ENCODE measurements at regions not wholly inside any gene's neighbourhood (a gene's known extent, or its start where the extent isn't known, plus 50 kb on each side); places are given as distances from the start of the nearest gene placed in this dataset.
"Not testable (repeated sequence)": the region's sequence is repeated elsewhere in the genome, so short reads cannot be mapped to it uniquely, and the experiment has no call there.

DNA sequence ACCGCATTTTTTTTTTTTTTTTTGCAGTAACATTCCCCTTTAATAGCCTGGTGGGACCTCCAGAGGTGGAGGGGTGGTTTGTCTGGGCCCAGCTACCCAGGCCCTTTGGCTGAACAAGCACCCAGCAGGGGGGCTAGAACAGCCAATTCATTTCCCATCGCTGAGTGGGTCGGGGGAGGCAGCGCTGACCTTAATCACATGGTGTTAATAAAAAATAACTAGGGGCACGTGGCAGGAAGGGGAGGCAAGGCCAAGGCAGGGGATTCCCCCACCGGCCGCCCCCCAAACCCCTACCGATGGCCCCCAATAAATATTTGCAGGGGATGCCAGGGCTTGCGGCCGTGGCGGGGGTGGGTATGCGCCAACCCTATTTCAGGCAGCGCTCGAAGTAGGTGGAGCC lies 1709.9 kb downstream of the TP53TG3F start:
- FAIRE-seq; DNase-seq (ENCODE audit: low spot score in 2 of 2): not testable (repeated sequence)

DNA sequence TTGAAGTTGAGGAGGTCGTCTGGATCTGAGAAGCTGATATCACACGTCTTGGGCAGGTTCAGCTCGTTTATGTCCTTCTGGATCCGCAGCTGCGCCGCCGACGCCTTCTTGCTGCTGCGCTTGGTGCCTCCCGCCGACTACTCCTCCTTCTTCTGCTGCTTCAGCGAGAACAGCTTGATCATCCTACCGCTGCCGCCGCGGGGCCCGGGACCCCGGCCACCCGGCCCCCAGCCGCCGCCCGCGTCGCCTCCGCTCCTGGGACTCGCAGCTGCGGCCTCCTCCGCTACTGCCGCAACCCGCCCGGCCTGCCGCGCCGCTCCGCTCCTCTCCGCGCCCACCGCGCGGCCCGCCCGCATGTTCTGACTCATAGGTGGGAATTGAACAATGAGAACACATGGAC lies 1710.6 kb downstream of the TP53TG3F start:
- not testable (repeated sequence) for DNase-seq (ENCODE audit: low spot score in 2 of 2); FAIRE-seq

DNA sequence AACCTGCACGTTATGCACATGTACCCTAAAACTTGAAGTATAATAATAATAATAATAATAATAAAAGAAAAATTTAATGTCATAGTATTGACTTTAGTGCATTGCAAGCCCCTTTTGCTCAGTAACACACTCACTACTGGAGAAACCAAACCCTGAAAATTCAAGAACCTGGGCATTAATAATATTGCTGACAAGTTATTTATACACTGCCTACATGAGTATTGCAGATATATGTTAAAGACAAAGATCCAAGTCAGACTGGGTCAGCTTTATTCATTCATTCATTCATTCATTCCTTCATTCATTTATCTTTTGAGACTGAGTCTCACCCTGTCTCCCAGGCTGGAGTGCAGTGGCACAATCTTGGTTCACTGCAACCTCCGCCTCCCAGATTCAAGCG lies 1711.2 kb downstream of the TP53TG3F start:
- FAIRE-seq (no peak), DNase-seq (ENCODE audit: low spot score in 2 of 2) (no peak)

DNA sequence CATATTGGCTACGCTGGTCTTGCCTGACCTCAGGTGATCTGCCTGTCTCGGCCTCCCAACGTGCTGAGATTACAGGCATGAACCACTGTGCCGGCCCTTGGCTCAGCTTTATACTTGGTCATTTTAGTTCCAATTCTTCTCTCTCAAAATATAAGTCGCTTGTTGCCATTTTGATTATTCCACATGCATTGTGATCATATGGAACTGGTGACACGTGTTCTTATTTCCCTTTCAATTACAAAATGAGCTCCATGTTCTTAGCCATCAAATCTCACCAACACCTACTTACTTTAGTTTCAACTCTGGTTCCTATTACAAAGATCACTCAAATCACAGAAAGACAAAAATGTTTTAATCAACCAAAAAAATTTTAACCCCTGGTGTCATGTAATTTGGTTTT lies 1711.7 kb downstream of the TP53TG3F start:
- FAIRE-seq (no peak), DNase-seq (ENCODE audit: low spot score in 2 of 2) (no peak)

DNA sequence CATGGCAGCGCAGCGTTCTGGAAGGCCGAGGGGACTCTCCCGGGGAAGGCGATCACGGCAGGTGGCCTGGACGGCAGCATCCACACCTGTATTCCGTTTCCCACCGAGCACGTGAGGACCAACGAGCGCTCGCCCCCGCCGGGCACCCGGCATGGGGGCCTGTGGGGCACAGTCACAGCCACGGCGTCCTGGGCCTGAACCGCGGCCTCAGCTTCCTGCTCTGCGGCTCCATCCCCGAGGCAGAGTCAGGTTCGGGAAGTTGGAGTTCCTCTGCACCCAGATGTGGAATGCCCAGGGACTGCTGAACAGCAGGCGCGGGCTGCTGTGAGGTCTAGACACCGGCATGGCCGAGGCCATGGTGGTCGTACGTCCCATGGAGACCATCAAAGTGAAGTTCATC lies 1713.9 kb downstream of the TP53TG3F start:
- FAIRE-seq: no peak

DNA sequence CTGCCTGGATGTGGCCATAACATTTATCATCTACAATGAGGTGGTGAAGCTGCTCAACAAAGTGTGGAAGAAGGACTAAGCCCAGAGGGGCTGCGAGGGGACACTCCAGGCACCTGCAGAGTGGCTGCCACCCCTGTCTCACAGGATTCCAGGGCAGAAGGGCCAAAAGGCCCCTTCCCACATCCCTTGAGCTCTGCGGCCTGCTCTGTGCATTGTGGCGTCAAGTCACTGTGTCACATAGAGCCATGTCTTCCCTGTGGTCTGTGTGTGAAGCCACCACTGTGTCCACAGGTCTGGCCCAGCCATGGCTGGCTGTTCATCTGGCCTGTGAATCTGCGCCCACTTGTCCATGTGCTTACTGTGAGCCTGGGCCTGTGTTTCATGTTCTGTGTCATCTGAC lies 1714.6 kb downstream of the TP53TG3F start:
- DNase-seq (ENCODE audit: low spot score in 2 of 2): no peak
- FAIRE-seq: no peak

More for the DNA sequence above, 1713.9 kb downstream of the TP53TG3F start:
- no peak for DNase-seq (ENCODE audit: low spot score in 2 of 2)

DNA sequence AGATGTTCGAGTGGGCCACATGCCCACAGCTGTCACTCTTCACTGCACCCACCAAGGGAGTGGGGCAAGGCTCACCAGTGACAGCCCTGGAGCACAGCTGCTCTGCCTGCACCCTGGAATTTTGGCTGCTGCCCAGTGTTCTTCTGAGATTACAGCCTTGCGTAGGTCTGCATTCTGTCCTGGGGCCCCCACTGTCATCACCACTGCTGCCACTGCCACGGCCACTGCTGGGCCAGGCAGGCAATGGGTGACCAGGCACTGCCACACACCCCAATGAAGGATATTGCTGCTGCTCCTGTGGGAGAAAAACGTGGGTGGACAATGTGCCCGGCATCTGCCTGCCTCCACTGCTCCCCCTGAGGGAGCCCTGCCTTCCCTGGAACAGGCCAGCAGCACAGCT lies 1717.0 kb downstream of the TP53TG3F start:
- DNase-seq (ENCODE audit: low spot score in 2 of 2): no peak
- no peak for FAIRE-seq

DNA sequence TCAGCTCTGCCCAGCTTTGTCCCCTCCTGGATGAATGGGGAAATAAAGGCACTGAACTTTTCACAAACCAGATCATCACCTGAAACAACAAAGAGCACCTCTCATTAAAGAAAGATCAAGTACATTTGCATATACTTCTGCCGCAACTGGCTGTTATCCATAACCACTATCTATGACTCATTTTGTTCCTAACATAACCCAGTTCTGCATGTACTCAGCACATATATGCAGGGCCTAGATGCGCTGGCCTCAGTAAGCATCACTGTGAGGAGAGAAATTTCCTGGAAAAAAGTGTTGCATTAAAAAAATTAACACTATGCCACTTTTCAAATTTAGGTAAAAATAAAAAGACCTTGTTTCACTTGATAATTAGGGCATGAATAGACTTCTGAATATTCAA lies 1718.4 kb downstream of the TP53TG3F start:
- no peak for FAIRE-seq
- no peak for DNase-seq (ENCODE audit: low spot score in 2 of 2)

DNA sequence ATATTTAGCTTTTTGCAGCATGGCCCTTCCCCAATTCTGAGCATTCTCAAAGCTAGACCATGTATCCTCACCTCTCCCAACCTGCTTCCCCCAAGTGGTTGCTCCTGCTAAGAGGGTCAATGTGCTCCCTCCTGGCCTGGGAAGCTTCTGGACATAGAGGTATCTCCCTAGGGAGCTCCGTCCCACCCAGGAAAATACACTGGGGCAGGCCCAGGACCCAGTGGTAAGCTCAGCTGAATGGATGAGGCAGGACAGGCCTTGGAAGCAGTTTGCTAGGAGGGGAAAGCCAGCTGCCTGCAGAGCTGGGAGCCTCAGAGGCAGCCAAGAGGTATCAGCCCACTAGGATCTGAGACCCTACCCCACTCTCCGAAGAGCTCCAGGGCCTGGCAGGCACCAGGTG lies 1721.6 kb downstream of the TP53TG3F start:
- FAIRE-seq (no peak), DNase-seq (ENCODE audit: low spot score in 2 of 2) (no peak)

DNA sequence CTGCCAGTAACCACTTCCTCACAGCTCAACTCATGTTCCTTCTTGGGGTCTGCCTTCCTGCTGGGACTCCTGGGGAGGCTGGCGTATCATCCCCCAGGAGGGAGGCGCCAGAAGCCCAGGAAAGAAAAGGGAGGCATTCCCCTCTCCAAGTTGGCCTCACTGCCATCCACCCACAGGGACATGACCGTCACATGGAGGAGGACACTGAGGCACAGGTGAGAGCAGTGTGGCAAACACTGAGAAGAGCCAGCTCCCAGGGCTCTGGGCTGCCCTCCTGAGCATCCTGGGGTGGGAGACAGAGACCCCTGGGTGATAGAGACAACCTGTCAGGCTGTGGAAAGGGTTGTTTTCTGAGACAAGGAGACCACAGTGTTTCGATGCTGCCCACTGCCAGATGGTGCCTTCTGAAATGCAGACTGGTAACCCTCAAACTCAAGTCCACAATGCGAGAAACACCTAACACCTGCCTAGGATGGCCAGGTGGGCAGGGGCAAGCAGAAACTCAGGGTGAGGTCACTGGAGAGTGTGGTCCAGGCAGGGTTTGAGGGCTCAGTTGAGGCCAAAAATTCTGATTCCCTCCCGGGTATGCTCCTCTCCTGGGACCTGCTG lies 1722.1 kb downstream of the TP53TG3F start:
- FAIRE-seq (no peak), DNase-seq (ENCODE audit: low spot score in 2 of 2) (no peak)

DNA sequence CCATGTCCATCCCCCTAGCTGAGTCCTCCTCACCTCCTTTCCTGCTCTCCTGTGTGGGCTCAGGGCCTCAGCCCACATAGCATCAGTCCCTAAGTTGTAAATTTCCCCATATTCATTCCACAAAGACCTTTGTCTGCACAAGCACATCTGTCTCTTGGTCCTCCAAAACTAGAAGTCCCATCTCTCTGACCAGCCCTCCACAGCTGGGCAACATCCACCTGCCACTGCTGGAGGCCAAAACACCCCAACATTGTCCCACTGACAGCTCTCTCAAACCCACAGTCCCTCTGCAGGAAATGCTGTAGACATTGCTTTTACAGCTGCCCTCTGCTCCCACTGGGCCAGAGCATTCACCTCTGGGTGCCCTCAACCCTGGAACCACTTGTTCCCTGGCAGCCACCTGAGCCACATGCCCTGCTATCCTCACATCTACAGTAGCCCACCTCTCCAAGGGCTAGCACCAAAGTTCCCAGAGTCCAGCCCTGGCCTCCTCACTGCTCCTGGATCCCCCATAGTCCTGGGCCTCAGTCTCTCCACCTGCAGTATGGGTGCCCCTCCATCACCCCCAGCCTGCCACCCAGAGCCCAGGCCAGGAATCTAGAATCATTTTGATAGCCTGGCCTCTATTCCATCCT lies 1722.7 kb downstream of the TP53TG3F start:
- DNase-seq (ENCODE audit: low spot score in 2 of 2): no peak
- FAIRE-seq: no peak

DNA sequence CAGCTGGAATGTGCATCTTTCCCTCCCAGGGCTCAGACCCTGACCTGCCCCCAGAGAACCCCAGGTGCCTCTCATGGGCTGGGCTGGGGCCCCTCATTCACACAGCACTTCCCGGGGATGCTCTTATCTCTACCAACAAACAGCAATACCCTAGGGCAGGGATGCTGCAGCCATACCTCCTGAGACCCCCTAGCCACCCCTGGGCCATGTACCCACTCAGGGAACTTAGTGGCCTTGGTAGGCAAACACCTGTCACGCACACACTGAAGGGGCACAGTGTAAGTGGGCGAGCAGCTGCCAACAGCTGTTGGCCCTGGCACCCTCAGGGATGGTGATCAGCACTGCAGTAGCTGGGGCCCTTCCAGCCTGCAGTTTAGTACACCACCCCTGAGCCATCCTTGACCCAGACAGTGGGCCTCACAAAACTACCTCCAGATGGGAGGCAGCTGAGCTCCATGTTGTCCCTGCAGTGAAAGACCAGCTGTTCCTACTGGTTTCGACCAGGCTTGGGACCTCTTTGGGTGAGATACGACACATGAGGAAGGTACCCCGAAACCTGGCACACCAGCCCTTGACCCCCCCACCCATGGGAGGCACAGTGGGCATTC lies 1723.6 kb downstream of the TP53TG3F start:
- no peak for DNase-seq (ENCODE audit: low spot score in 2 of 2)
- FAIRE-seq: no peak

DNA sequence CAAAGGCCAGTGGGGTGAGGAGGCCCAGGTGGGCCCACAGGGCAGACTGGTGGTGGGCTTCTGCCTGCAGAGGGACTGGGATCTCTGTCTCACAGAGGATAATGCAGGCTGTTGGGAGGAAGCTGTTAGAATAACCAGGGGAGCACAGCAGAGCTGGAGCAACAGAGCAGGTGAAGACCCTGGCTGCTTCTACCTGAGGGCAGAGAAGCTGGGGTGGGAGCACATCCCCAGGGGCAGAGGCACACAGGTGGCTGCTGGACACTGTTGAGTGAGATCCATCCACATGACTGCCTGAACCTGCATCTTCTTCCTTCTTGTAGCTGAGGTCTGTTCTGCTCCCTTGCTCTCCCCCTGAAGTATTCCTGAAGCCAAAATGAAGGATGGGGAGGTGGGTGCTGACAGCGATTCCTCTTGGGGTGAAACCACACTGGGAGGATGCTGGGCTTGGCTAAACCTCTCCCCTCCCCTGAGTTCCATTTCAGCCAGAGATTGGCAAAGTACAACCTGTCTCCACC lies 1725.0 kb downstream of the TP53TG3F start:
- no peak for FAIRE-seq
- DNase-seq (ENCODE audit: low spot score in 2 of 2): no peak

DNA sequence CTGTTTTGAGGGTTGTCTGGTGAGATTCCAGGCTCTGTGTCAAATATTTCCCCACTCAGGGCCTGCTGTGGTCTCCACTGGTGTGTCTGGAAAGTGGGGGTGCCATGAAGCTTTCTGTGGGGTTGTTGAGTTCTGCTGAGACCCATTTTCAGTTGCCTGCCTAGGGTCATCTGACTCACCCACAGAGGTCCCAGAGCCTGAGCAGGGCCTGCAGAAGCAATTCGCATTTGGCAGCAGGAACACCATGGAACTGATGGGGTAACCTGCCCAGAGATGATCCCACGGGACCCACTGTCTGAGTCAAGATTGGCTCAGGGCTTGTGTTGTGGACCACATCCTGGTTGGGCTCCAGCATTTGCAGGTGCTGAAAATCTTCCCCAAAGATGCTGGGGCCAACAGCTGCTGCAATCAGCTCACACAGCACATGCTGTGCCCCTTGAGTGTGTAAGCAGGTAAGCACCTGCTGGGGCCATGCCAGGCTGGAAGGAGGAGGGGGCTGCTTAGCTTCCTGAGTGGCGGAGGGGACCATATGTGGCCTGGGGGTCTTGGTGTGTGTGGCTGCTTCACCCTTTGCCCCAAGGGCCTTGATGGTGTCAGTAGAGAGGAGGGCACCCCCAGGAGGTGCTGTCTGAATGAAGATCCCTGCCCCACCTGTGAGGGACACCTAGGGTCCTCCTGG lies 1726.1 kb downstream of the TP53TG3F start:
- no peak for DNase-seq (ENCODE audit: low spot score in 2 of 2)
- FAIRE-seq: no peak

DNA sequence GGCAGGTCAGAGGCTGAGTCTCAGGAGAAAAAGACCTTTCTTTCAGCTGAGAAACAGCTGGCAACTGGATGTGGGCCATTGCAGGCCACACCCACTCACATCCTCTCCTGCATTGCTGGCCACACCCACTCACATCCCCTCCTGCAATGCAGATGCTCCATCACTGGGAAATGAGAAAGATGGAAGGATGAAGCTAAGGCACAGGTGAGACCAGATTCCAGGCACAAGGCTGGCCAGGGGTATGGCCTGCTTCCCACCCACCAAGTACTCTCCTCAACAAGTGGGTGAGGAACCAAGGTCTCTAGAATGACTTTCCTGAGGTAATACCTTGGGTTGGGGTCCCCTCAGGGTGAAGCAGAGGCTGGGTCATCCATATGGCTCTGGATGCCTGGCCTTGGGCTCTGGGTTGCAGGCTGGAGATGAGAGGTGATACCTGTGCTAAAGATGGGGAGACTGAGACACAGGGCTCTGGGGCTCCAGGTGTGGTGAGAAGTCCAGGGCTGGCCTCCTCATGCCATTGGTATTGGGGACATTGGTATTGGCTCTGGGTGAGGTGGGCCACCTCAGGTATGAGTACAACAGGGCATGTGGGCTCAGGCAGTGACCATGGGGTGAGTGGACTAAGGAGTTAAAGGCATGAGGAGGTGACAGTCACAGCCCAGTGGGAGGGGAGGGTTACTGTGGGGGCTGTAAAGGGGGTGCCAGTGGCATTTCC lies 1726.8 kb downstream of the TP53TG3F start:
- no peak for DNase-seq (ENCODE audit: low spot score in 2 of 2)
- no peak for FAIRE-seq

DNA sequence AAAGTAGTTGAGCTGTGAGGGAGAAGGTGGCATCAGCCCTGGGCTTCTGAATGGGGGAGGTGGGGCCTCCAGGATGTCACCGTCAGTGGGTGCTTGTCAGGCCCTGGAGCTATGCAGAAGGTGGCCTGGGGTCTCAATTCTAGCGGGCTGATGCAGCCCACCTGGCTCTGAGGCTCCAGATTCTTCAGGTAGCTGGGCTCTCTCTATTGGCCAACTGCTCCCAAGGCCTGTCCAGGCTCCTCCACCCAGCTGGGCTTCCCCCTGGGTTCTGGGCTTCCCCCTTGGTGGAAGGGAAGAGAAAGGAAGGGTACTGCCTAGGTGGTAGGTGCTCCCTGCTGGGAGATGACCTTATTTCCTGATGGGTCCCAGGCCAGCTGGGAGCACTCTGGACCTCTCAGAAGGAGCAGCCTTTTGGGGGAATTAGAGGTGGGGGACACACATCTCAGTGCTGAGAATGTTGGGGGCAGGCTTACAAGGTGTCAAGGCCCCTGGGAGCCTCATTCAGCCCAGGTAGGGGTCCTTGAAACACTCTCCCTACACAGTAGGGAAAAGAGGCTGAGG lies 1728.3 kb downstream of the TP53TG3F start:
- FAIRE-seq (no peak), DNase-seq (ENCODE audit: low spot score in 2 of 2) (no peak)

DNA sequence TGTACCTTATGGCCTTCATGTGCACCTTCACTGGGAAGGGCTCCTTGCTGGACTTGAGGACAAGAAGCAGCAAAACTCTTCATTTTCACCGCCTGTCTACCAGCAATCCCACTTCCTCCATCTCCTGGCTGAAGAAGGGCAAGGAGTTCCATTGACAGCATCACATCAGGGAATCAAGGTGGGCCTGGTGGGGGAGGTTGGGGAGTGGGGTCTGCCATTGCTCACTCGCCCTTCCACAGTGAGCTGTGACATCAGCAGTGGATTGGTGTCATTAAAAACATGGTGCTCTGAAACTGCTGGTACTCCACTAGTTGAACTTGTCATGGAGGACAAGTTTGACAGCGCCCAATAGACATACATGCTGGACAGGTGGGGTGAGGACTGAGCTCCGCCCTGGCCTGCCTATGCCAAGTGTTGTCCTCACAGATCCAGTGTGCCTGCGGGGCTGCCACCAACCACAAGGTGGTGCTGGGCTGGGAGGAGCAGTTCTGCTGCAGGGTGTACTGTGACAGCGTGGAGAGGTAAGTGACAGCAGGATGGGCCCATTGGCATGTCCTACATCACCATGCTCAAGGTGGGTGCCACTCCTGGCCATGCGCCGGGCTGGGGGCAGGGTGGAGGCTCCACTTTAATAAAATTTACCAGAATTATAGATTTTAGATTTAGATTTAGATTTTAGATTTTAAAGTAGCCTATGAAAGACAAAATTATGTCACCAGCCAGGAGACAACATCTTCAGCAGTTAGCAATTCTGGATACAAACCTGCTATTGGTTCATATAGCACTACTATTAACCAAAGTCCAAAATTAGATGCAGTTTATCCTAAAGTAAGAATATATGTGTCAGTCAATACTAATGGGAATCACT lies 1729.1 kb downstream of the TP53TG3F start:
- FAIRE-seq (no peak), DNase-seq (ENCODE audit: low spot score in 2 of 2) (no peak)

DNA sequence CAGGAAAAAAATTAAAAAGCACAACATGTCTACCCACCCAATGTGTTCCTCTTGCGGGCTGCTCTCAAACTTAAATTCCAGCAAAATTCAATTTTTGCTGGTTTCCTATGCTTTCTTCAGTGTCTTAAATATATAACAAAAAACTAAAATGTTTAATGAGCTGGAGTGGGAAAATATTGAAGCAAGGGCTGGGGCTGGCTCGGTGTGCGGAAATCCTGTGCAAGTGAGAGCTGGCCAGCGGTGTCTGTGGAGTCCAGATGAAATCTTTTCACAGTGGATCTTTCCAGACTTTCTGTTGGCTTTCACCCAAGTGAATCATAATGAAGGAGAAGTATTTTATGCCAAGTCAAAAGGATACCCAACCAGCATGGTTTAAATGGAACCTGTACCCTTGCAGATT lies 1733.6 kb downstream of the TP53TG3F start:
- DNase-seq (ENCODE audit: low spot score in 2 of 2) (no peak), FAIRE-seq (no peak)

DNA sequence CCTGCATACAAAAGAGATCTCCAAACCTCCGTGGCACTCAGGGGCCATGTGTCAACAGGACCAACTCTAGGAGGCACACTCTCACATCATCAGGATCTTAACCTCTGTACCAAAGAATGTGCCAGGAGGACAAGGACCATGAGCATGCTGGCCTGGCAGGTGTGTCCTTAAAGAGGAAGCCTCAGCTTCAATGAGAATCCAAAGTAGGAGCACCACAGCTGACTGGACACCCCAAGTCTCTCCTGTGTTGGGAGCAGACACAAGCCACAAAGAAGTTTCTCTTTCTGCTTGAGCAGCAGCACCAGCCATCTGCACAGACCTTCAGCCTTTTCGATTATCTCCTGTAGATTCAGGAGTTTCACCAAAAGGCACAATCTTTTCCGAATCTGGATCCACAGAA lies 1734.5 kb downstream of the TP53TG3F start:
- FAIRE-seq (no peak), DNase-seq (ENCODE audit: low spot score in 2 of 2) (no peak)
